Heart left ventricle (tissue), 13 donors: ENCODE measurements at regions not wholly inside any gene's neighbourhood (a gene's known extent, or its start where the extent isn't known, plus 50 kb on each side); places are given as distances from the start of the nearest gene placed in this dataset.

Experiments used
- CTCF ChIP-seq, 12 donors: fragments of 200-600 bp; sonication (generic) in 4 of 12; IDR thresholded peaks; one replicate each; pipeline versions ENCODE4 v1.5.0 to v1.8.0; 2018 to 2022; ENCODE audit warnings: antibody characterized with exemption in 12 of 12, mild to moderate bottlenecking in 5 of 12
- POLR2A ChIP-seq, 2 donors: fragments of 450-650 bp; IDR thresholded peaks; one replicate each; pipeline ENCODE4 v1.6.1; 2017; ENCODE audit warnings: antibody characterized with exemption in 2 of 2, mild to moderate bottlenecking in 2 of 2, moderate library complexity in 2 of 2
- donor health status: ischemic (EF 13 %, LVEDD 7.1; RV severe dilation, severe dysfunction).
- donor health status: DM: no; HTN: yes; CAD: no.
- donor health status: DM: no; HTN: no; CAD: no.
- donor health status: ischemic (EF 25% LVEDD 6.9; RV normal size, moderate dysfunction).
- donor health status: ischemic (EF 25% LVEDD 5.7; RV mildly dilated, moderate dysfunction).
- donor health status: ischemic (EF 35%, LVEDD 5.7; RV mildly dilated, moderate dysfunction).
- donor health status: nonischemic (EF 11% LVEDD 7.7; RV severe dilation, severe dysfunction).
- donor health status: DM: yes; HTN: yes; CAD: no.
- donor health status: PGD.
- donor health status: ischemic (EF 29% LVEDD 5.4; RV normal size, mild dysfunction).
- donor health status: nonischemic (EF 23%, LVEDD 6.1; RV moderate dilation, normal function).

DNA sequence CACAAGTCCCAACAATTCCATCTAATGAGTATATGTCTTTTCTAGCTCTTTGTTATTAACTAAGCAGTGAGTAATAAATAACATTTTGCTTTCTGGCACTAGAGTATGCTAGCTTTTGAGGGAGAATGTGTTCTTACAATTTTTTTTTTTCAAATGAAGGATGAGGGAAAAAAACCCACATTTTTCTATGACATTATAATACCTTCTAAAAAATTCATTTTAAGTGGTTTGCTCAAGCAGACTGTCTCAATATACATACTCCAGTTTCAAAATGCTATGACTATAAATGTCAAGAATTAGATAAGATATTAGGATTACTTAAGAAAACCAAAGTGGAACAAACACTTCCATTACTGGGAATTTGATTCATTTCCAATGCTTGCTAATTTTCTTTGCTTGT, 394.6 kb downstream of the C12orf75 start:
- TF ChIP-seq POLR2A (IDR thresholded peaks at IDR 0.05) (no peak), CTCF (IDR thresholded peaks at IDR 0.05) (no peak)
